T47D (cell line): ENCODE measurements at regions not wholly inside any gene's neighbourhood (a gene's known extent, or its start where the extent isn't known, plus 50 kb on each side); places are given as distances from the start of the nearest gene placed in this dataset.

Experiments used
- DNase-seq, 2 experiments: peaks; one replicate each; pipeline versions ENCODE4 v3.0.0 to v3.0.0-alpha.2; 2011 to 2012; ENCODE audit warnings: low read depth in 1 of 2, low spot score in 1 of 2
- JUND ChIP-seq: IDR thresholded peaks from 2 replicates; pipeline ENCODE4 v1.6.1; 2012; ENCODE audit warnings: low read depth
- in situ Hi-C: cut with HindIII; loops from 2 replicates; pipeline ENCODE4 v1.10.0; 2016; ENCODE audit warnings: low sequenced_read_pairs, low pct_unique_long_range_greater_than_20kb

GRCh38 chr15:24733659-24734058, 58.1 kb downstream of the NPAP1 start:
- in situ Hi-C loops, result no loop called here
- DNase-seq, result no peak
- no peak for TF ChIP-seq JUND

DNA sequence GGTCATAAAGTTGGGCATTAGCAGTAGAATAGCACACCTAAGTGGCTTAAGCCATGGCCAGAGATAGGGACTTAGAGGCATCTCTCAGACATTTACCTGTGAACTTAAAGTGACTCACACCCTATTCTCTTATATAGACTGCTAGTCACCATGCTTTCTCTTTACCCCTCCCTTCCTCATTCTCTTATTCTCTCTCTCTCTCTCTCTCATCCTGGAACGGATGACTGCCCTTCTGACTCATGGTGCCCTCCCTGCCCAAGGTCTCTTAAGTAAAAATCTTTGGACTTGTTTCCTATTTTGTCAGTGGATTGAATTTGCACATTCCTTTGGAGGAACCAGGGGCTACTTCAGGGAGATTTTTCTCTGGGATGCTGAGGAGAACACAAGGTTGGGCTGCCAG, 58.8 kb downstream of the NPAP1 start:
- no peak for TF ChIP-seq JUND
- in situ Hi-C loops, result no loop called here
- no peak for DNase-seq

DNA sequence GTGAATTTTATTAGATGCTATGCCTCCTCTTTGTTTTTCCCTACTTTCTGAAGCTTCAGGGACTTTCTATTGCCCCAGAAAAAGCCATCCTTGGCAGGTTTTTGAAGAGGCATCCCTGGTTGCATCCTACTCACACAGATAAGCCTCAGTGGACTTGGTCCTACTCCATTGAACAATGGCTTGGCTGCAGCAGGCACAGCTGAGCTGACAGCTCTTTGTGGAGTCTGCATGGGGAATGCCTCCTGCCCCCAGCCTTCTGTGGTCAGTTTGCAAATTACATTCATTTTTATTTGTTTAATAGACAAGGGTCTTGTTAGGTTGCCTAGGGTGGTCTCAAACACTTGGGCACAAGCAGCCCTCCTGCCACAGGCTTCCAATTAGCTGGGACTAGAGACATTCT, 69.7 kb downstream of the NPAP1 start:
- in situ Hi-C loops, result no loop called here
- DNase-seq, result no peak
- TF ChIP-seq JUND, result no peak

DNA sequence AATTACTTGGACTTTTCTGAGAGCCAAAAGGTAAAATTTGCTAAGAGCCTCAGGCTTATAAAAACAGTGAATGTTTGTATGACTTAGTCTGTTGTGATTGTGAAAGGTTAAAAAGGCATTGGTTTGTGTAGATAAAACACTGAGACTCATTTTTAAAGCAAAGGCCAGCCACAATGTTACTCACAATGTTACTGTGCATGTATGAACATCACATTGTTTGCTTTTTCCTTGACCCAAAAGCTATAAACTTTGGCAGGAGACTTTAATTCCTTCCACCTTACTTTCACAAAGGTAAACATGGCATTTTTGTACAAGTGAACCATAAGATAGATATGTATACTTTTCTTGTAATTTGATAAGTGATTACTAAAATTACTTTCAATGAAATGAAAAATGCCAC, 70.5 kb downstream of the NPAP1 start:
- in situ Hi-C loops, result no loop called here
- no peak for DNase-seq
- no peak for TF ChIP-seq JUND

GRCh38 chr15:24747376-24747775, 71.8 kb downstream of the NPAP1 start:
- DNase-seq, result no peak
- TF ChIP-seq JUND, result no peak
- in situ Hi-C loops, result no loop called here

DNA sequence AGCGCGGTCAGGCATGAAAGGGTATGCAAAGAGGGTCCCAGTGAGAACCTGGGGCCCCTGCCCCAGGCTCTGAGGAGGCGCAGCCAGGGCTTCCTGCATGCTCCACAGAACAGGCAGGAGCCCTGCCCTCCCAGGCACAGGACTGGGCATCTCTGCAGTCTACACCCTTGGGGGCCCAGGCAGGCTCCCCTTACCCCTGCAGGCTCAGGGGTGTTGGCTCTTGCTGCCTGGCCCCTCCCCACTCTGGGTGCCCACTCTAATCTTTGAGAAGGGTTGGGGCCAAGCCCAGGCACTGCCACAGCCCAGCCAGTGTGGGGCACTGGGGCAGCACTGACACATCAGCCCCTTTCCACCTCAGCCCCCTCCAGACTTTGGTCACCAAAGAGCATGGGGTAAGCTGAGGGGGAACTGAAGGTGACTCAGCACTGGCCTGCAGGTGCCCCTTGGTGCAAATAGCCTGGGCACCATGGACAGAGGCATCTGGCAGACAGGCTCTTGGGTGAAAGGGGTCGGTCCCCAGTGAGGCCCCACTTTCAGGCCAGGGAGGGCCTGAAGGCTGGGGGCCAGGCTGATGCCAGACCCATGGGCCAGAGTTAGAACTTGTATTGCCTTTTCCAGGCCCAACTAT, 73.4 kb downstream of the NPAP1 start:
- in situ Hi-C loops, result no loop called here
- no peak for TF ChIP-seq JUND

DNA sequence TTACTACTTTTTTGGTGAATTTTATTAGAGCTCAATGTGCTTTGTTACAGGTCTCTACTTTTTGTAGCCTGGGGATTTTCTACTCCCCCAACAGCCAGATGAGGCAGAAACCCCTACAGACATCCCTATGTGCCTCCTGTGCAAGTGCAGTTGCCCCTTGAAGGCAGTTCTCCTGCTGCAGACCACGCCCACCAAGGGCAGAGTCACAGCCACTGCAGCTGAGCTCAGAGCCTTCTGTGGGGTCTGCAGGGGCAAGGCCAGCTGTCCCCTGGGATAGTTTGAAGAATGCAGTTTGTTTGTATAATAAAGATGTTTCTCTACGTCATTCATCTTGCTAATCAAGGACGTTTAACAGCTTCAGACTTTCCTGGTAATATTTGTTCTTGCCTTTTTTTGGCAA, 76.8 kb downstream of the NPAP1 start:
- DNase-seq, result no peak
- in situ Hi-C loops, result no loop called here
- no peak for TF ChIP-seq JUND

More for the DNA sequence above, 73.4 kb downstream of the NPAP1 start:
- no peak for DNase-seq

- no peak for DNase-seq
- in situ Hi-C loops, result no loop called here
- no peak for TF ChIP-seq JUND
Observed at GRCh38 chr15:24756101-24756500, 80.5 kb downstream of the NPAP1 start.

GRCh38 chr15:24760066-24760465, 84.5 kb downstream of the NPAP1 start:
- no peak for TF ChIP-seq JUND

GRCh38 chr15:24761704-24762302, 86.2 kb downstream of the NPAP1 start:
- DNase-seq, result peak; percentile 27 to 38
- in situ Hi-C loops, result no loop called here
- TF ChIP-seq JUND, result no peak

More at GRCh38 chr15:24760066-24760465, 84.5 kb downstream of the NPAP1 start:
- in situ Hi-C loops, result no loop called here
- no peak for DNase-seq

DNA sequence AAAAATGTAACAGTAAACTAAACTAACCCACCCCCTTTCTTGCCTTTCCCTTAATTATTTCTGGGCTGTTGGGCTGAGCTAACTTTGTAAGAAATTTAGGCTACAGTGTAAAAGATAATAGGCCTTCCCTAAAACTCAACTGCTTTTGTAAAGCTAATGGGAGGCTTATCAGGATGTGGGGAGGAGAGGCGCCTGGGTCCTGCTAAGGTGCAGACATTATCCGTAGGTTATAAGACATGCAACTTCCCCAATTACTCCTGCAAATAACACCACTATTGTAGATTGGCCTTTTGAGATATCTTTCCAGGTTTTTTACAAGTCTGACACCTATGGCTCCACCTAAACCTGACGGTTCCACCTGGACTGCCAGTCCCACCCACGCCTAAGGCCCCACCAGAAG, 88.3 kb downstream of the NPAP1 start:
- DNase-seq, result no peak
- in situ Hi-C loops, result no loop called here
- TF ChIP-seq JUND, result no peak

DNA sequence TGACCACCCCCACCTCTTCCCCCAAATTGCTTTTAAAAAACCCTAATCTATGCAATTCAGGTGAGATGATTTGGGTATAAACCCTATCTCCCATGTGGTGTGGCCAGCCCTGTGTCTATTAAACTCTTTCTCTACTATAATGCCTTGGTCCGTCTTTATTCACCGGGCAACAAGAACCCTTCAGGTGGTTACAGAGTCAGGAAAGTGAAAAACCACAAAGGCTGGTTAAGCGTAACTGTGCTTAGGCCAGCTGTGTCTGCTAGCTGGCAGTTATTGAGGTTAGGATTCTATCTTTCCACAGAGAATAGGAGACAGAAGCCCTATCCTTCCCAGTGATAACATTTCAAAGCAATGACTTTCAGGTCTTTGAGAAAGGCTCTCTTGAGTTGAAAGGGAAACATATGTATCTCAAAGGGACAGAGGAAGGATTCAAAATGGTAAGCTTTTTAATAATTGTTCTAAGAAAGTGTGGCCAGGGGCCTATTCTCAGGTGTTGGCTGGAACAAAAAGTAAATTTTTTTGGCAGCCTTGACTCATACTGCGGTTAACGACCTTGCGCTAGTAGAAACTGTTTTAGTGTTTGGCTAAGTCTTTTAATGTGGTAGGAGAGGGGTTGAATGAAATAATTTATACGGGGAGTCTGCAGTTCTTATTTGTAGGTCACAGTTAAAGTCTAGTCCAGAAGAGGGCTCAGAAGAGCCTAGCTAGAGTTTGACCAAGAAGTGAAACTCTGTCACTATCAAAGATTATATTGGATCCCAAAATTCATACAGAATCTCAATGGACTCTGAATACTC, 89.0 kb downstream of the NPAP1 start:
- TF ChIP-seq JUND, result no peak
- in situ Hi-C loops, result no loop called here
- no peak for DNase-seq

GRCh38 chr15:24766511-24767133, 91.0 kb downstream of the NPAP1 start:
- in situ Hi-C loops, result no loop called here
- DNase-seq, result no peak
- no peak for TF ChIP-seq JUND
